H1 (cell line): ENCODE measurements at regions not wholly inside any gene's neighbourhood (a gene's known extent, or its start where the extent isn't known, plus 50 kb on each side); places are given as distances from the start of the nearest gene placed in this dataset.

Experiments
- CTCF ChIA-PET: fragments of 300-600 bp; sonication (Branson Sonifier 250); formaldehyde crosslinking; loops from one replicate; lab custom pipeline; 2021; ENCODE audit not compliant: partially characterized antibody; lab: Charles Lee
- POLR2A ChIA-PET: fragments of 300-600 bp; sonication (Branson Sonifier 250); formaldehyde crosslinking; loops from one replicate; lab custom pipeline; 2021; ENCODE audit warnings: inconsistent platforms; ENCODE audit not compliant: partially characterized antibody; lab: Charles Lee
- DNase-seq, 2 experiments: peaks; one replicate each; pipeline versions ENCODE4 v3.0.0 to v3.0.0-alpha.2; 2010 to 2022; ENCODE audit warnings: low spot score in 2 of 2, low read depth in 1 of 2, mixed read lengths in 1 of 2
- FAIRE-seq: peaks from 2 replicates; lab custom pipeline; 2011; peaks lifted over from hg19 to GRCh38; lab: Jason Lieb, UNC
- H2AFZ ChIP-seq: 2 replicates; pipeline ENCODE4 v1.8.1; 2012; ENCODE audit warnings: low read length, inconsistent platforms
- H2AK5ac ChIP-seq: 2 replicates; pipeline ENCODE4 v1.6.1; 2013; ENCODE audit warnings: low read depth, low read length
- H2BK120ac ChIP-seq: replicated peaks from 2 replicates; pipeline ENCODE3; 2013; ENCODE audit warnings: low read depth, low read length, inconsistent platforms
- H2BK12ac ChIP-seq: 2 replicates; pipeline ENCODE4 v1.6.1; 2013; ENCODE audit warnings: low read depth, low read length
- H2BK15ac ChIP-seq: 2 replicates; pipeline ENCODE4 v1.6.1; 2013; ENCODE audit warnings: low read length
- H2BK20ac ChIP-seq: 2 replicates; pipeline ENCODE4 v1.6.1; 2013; ENCODE audit warnings: low read length
- H2BK5ac ChIP-seq: 2 replicates; pipeline ENCODE4 v1.6.1; 2013; ENCODE audit warnings: low read depth, low read length
- H3K14ac ChIP-seq: 2 replicates; pipeline ENCODE4 v1.6.1; 2013; ENCODE audit warnings: inconsistent platforms; ENCODE audit not compliant: insufficient read length
- H3K18ac ChIP-seq: 2 replicates; pipeline ENCODE4 v1.6.1; 2013; ENCODE audit warnings: low read length; ENCODE audit errors: extremely low read depth
- H3K23ac ChIP-seq: 2 replicates; pipeline ENCODE4 v1.6.1; 2013; ENCODE audit warnings: inconsistent platforms; ENCODE audit not compliant: insufficient read length
- H3K23me2 ChIP-seq: 2 replicates; pipeline ENCODE4 v1.6.1; 2013; ENCODE audit warnings: low read depth, low read length
- H3K27ac ChIP-seq: 2 replicates; pipeline ENCODE4 v1.6.1; 2011; ENCODE audit warnings: low read depth, low read length, inconsistent platforms
- H3K27me3 ChIP-seq, 4 experiments: replicated peaks in 1 of 4; 1 replicate in 1 of 4; 2 replicates in 3 of 4; pipeline versions ENCODE4 v1.6.1 to v1.8.1; 2011 to 2013; ENCODE audit warnings: low read length in 3 of 4, mild to moderate bottlenecking in 3 of 4, inconsistent platforms in 2 of 4, mixed read lengths in 2 of 4, moderate library complexity in 1 of 4; ENCODE audit not compliant: control insufficient read depth in 3 of 4, insufficient read depth in 3 of 4; ENCODE audit errors: extremely low read depth in 1 of 4
- H3K36me3 ChIP-seq, 4 experiments: 2 replicates each; pipeline versions ENCODE4 v1.6.1 to v1.8.1; 2011 to 2013; ENCODE audit warnings: mild to moderate bottlenecking in 4 of 4, low read length in 3 of 4, moderate library complexity in 2 of 4, control low read depth in 1 of 4, inconsistent platforms in 1 of 4; ENCODE audit not compliant: insufficient read depth in 4 of 4, control insufficient read depth in 2 of 4
- H3K4ac ChIP-seq: replicated peaks from 2 replicates; pipeline ENCODE3; 2013; ENCODE audit warnings: low read length, low read depth, mixed read lengths, inconsistent platforms; ENCODE audit not compliant: insufficient read length
- H3K4me1 ChIP-seq, 4 experiments: replicated peaks in 1 of 4; 1 replicate in 1 of 4; 2 replicates in 3 of 4; pipeline versions ENCODE4 v1.6.1 to v1.8.1; 2011 to 2013; ENCODE audit warnings: low read length in 3 of 4, inconsistent platforms in 2 of 4, mixed read lengths in 1 of 4; ENCODE audit not compliant: insufficient read depth in 4 of 4, control insufficient read depth in 3 of 4
- H3K4me2 ChIP-seq, 2 experiments: 2 replicates each; pipeline versions ENCODE4 v1.6.1 to v1.8.1; 2011 to 2013; ENCODE audit warnings: low read depth in 2 of 2, low read length in 2 of 2, control low read depth in 1 of 2, inconsistent platforms in 1 of 2, mild to moderate bottlenecking in 1 of 2; ENCODE audit not compliant: insufficient read depth in 1 of 2
- H3K4me3 ChIP-seq, 4 experiments: fragments of 200-600, 300-600 bp in 1 of 4; sonication (generic), shearing (Covaris generic), sonication (Bioruptor Twin) in 1 of 4; 2 replicates each; pipeline versions ENCODE4 v1.5.1 to v1.8.1; 2011 to 2016; ENCODE audit warnings: low read length in 4 of 4, low read depth in 3 of 4, control low read depth in 2 of 4, inconsistent platforms in 2 of 4, mild to moderate bottlenecking in 2 of 4, mixed read lengths in 1 of 4, moderate library complexity in 1 of 4; ENCODE audit not compliant: insufficient read depth in 2 of 4; ENCODE audit errors: extremely low read depth in 1 of 4
- H3K56ac ChIP-seq: replicated peaks from 2 replicates; pipeline ENCODE3; 2013; ENCODE audit warnings: low read depth, mild to moderate bottlenecking, mixed read lengths, low read length, inconsistent platforms; ENCODE audit not compliant: insufficient read length
- H3K79me1 ChIP-seq: 2 replicates; pipeline ENCODE4 v1.6.1; 2013; ENCODE audit warnings: low read depth, low read length, control low read depth
- H3K79me2 ChIP-seq, 2 experiments: 2 replicates each; pipeline versions ENCODE4 v1.6.1 to v1.8.1; 2012 to 2013; ENCODE audit warnings: low read length in 2 of 2, mild to moderate bottlenecking in 2 of 2, inconsistent platforms in 1 of 2; ENCODE audit not compliant: insufficient read depth in 2 of 2, control insufficient read depth in 1 of 2
- H3K9ac ChIP-seq, 4 experiments: replicated peaks in 1 of 4; 1 replicate in 1 of 4; 2 replicates in 3 of 4; pipeline versions ENCODE4 v1.6.1 to v1.8.1; 2011 to 2013; ENCODE audit warnings: low read depth in 3 of 4, low read length in 3 of 4, control low read depth in 2 of 4, mild to moderate bottlenecking in 2 of 4, moderate library complexity in 2 of 4, inconsistent platforms in 1 of 4; ENCODE audit errors: extremely low read depth in 1 of 4
- H3K9me3 ChIP-seq, 2 experiments: 2 replicates each; pipeline versions ENCODE4 v1.6.1 to v1.8.1; 2012 to 2013; ENCODE audit warnings: mild to moderate bottlenecking in 2 of 2, moderate library complexity in 2 of 2, control low read depth in 1 of 2, inconsistent platforms in 1 of 2, low read depth in 1 of 2, low read length in 1 of 2, mixed read lengths in 1 of 2; ENCODE audit not compliant: insufficient read depth in 2 of 2
- H4K20me1 ChIP-seq, 2 experiments: replicated peaks in 1 of 2; 2 replicates each; pipeline versions ENCODE3 to v1.8.1; 2011 to 2013; ENCODE audit warnings: inconsistent platforms in 2 of 2, low read length in 2 of 2, mild to moderate bottlenecking in 1 of 2; ENCODE audit not compliant: insufficient read depth in 2 of 2, control insufficient read depth in 1 of 2
- H4K5ac ChIP-seq: 2 replicates; pipeline ENCODE4 v1.6.1; 2013; ENCODE audit warnings: low read length, low read depth, mixed read lengths, inconsistent platforms; ENCODE audit not compliant: insufficient read length
- H4K8ac ChIP-seq: 2 replicates; pipeline ENCODE4 v1.8.0; 2013; ENCODE audit warnings: mild to moderate bottlenecking, moderate library complexity, low read length, inconsistent platforms; ENCODE audit not compliant: insufficient read depth; ENCODE audit errors: extremely low read depth
- H4K91ac ChIP-seq: replicated peaks from 2 replicates; pipeline ENCODE3; 2013; ENCODE audit warnings: low read length, mixed read lengths, inconsistent platforms; ENCODE audit not compliant: insufficient read length
- ATF3 ChIP-seq: IDR thresholded peaks from 2 replicates; pipeline ENCODE4 v1.6.1; 2011; ENCODE audit warnings: low read depth, mild to moderate bottlenecking, low read length; ENCODE audit not compliant: insufficient read depth
- BACH1 ChIP-seq: IDR thresholded peaks from 2 replicates; pipeline ENCODE4 v1.6.1; 2012; ENCODE audit warnings: low read length, improper control_type of control experiment
- CBX5 ChIP-seq: fragments of 300-800, 300-1000 bp; sonication (generic); IDR thresholded peaks from 2 replicates; pipeline ENCODE4 v1.7.1; 2016; ENCODE audit warnings: antibody characterized with exemption, low read length, low read depth
- CEBPB ChIP-seq: IDR thresholded peaks from 2 replicates; pipeline ENCODE4 v1.6.1; 2012; ENCODE audit warnings: low read depth, low read length
- CTBP2 ChIP-seq: IDR thresholded peaks from 2 replicates; pipeline ENCODE4 v1.7.0; 2011; ENCODE audit warnings: borderline replicate concordance, mild to moderate bottlenecking, moderate library complexity, mixed read lengths, low read length; ENCODE audit not compliant: insufficient read depth, insufficient read length
- EGR1 ChIP-seq: IDR thresholded peaks from 2 replicates; pipeline ENCODE4 v1.6.1; 2011; ENCODE audit warnings: low read depth, low read length, borderline replicate concordance
- EZH2 ChIP-seq: fragments of 200-600 bp; sonication (generic); IDR thresholded peaks from 2 replicates; pipeline ENCODE4 v1.7.1; 2012; ENCODE audit warnings: low read depth, mild to moderate bottlenecking, moderate library complexity, low read length, inconsistent platforms; ENCODE audit not compliant: severe bottlenecking
- MAFK ChIP-seq: IDR thresholded peaks from 2 replicates; pipeline ENCODE4 v1.6.1; 2012; ENCODE audit warnings: low read depth, mild to moderate bottlenecking, improper control_type of control experiment, low read length
- MAX ChIP-seq: IDR thresholded peaks from 2 replicates; pipeline ENCODE4 v1.6.1; 2012; ENCODE audit warnings: inconsistent platforms
- PHF8 ChIP-seq: fragments of 200-600 bp; sonication (generic); conservative IDR thresholded peaks from 2 replicates; pipeline ENCODE4 v1.7.1; 2012; ENCODE audit warnings: low read depth, mild to moderate bottlenecking, inconsistent platforms, low read length, moderate library complexity
- RFX5 ChIP-seq: IDR thresholded peaks from 2 replicates; pipeline ENCODE4 v1.6.1; 2011; ENCODE audit warnings: low read depth, low read length, improper control_type of control experiment, borderline replicate concordance
- RXRA ChIP-seq: IDR thresholded peaks from 2 replicates; pipeline ENCODE4 v1.6.1; 2011; ENCODE audit warnings: low read depth, mild to moderate bottlenecking, low read length, moderate library complexity; ENCODE audit not compliant: insufficient read depth
- YY1 ChIP-seq: IDR thresholded peaks from 2 replicates; pipeline ENCODE4 v1.6.1; 2011; ENCODE audit warnings: low read depth, mild to moderate bottlenecking, low read length
- WGBS, 2 experiments: shearing (Covaris generic) in 1 of 2; methylation state at CpG; one replicate each; pipeline versions ENCODE4 v1.1.6 to v1.1.7; 2013 to 2015; ENCODE audit warnings: low lambda C conversion rate in 2 of 2, mixed read lengths in 2 of 2, inconsistent platforms in 1 of 2, low coverage in 1 of 2, missing lambda C conversion rate in 1 of 2; ENCODE audit not compliant: insufficient replicate concordance in 2 of 2, insufficient coverage in 1 of 2, insufficient read length in 1 of 2; ENCODE audit errors: extremely low coverage in 1 of 2, missing lambda C conversion rate in 1 of 2; 5-methylcytosine and 5-hydroxymethylcytosine counted together
- TF ChIP-seq, protein P1 (sequence below): IDR thresholded peaks from 2 replicates; pipeline ENCODE4 v1.6.1; 2011; ENCODE audit warnings: low read length, improper control_type of control experiment

- no peak overlapping the region for H2BK20ac ChIP-seq
- H3K9ac ChIP-seq = no peak overlapping the region
- no peak overlapping the region for H3K14ac ChIP-seq
- H3K27ac ChIP-seq = no peak overlapping the region
- no peak overlapping the region for H2AK5ac ChIP-seq
- H4K5ac ChIP-seq = no peak overlapping the region
- no peak overlapping the region for H3K23ac ChIP-seq
- no peak overlapping the region for H3K4ac ChIP-seq
- H3K79me2 ChIP-seq = no peaks in the 10 kb centered on the region
- DNase-seq (no peak), FAIRE-seq (no peak)
- H3K27me3 ChIP-seq = no peaks in the 10 kb centered on the region
- ChIA-PET POLR2A (no interaction called here), CTCF (no interaction called here)
- H3K9me3 ChIP-seq = no peaks in the 10 kb centered on the region
- no peak overlapping the region for H3K56ac ChIP-seq
- no peak overlapping the region for H4K8ac ChIP-seq
- no peaks in the 10 kb centered on the region for H3K79me1 ChIP-seq
- no peak overlapping the region for H3K18ac ChIP-seq
- no peaks in the 10 kb centered on the region for H3K4me1 ChIP-seq
- no peaks in the 10 kb centered on the region for H3K36me3 ChIP-seq
- 100% methylated on average over 1 of the region's 1 CpG; no CpG with 5 or more reads in 1 of the 2 experiments for WGBS, 2 experiments
- no peak overlapping the region for H2BK5ac ChIP-seq
- no peak overlapping the region for H2BK120ac ChIP-seq
- H2BK12ac ChIP-seq = no peak overlapping the region
- H2AFZ ChIP-seq = no peak overlapping the region
- H4K91ac ChIP-seq = no peak overlapping the region
- H3K23me2 ChIP-seq = no peaks in the 10 kb centered on the region
- no peak overlapping the region for H2BK15ac ChIP-seq
- H3K4me2 ChIP-seq = no peak overlapping the region
- H3K4me3 ChIP-seq = no peak overlapping the region
- H4K20me1 ChIP-seq = no peaks in the 10 kb centered on the region
- no peak for TF ChIP-seq EZH2
- no peak for TF ChIP-seq CEBPB
- no peak for TF ChIP-seq RXRA
- TF ChIP-seq YY1 = no peak
- TF ChIP-seq CBX5 = no peak
- no peak for TF ChIP-seq ATF3
- TF ChIP-seq RFX5 = no peak
- TF ChIP-seq EGR1 = no peak
- no peak for TF ChIP-seq MAFK
- TF ChIP-seq MAX = no peak
- no peak for TF ChIP-seq PHF8
- TF ChIP-seq, protein P1, sequence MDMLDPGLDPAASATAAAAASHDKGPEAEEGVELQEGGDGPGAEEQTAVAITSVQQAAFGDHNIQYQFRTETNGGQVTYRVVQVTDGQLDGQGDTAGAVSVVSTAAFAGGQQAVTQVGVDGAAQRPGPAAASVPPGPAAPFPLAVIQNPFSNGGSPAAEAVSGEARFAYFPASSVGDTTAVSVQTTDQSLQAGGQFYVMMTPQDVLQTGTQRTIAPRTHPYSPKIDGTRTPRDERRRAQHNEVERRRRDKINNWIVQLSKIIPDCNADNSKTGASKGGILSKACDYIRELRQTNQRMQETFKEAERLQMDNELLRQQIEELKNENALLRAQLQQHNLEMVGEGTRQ = no peak
- no peak for TF ChIP-seq BACH1
- TF ChIP-seq CTBP2 = no peak
Observed at GRCh38 chr17:52647411-52647810, 488.9 kb upstream of the CA10 start.
